SHP77 (cell line): ENCODE measurements at regions not wholly inside any gene's neighbourhood (a gene's known extent, or its start where the extent isn't known, plus 50 kb on each side); places are given as distances from the start of the nearest gene placed in this dataset.

Experiments used
- DNase-seq, 2 experiments: peaks; one replicate each; lab custom pipeline; 2025; lab: John Stamatoyannopoulos, UW

DNA sequence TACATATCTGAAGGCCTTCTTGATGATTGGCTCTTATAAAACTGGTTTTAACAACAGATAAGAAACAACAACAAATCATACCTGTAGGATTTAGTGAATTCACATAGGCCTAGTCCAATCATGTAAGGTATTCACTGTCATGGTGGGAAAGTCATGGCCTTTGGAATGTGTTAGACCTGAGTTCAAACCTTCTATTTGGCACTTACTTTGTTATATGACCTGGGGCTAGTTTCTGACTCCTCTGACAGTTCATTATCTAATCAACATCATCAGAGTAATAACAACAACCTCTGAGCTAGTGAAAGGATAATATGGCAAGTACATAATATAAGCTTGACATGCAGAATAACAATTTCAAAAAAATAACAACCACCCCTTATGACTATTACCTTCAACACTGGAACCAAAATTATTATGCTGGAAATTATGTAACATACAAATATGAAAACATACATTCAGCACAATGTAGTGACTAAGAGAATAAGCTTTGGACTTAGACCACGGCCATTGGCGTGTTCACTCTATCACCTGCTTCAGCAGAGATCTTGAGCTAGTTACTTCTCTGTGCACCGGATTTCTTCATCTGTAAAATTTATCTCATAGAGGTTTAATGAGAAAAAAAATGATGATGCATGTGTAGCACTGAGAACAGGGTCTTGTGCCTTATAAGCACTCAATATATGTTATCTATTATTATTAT is 597.6 kb downstream of the LMO4 start:
- DNase-seq: no peak

DNA sequence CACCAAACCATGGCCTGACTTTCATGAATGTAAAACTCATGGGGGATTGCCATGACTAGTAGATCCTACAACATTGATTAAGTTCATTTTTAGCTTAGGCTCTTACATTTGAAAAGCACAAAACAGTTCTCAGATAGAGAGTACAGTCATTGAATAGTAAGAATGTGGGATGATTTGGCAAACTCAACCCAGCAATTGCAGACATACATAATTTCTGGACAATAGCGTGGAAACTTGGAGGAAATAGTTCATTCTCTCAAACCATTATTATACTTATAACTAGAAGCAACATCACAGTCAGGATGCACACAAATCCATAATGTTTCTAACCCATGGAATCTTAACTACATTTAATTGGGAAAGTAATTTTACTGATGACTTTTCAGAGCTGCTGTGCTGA is 598.2 kb downstream of the LMO4 start:
- no peak for DNase-seq

DNA sequence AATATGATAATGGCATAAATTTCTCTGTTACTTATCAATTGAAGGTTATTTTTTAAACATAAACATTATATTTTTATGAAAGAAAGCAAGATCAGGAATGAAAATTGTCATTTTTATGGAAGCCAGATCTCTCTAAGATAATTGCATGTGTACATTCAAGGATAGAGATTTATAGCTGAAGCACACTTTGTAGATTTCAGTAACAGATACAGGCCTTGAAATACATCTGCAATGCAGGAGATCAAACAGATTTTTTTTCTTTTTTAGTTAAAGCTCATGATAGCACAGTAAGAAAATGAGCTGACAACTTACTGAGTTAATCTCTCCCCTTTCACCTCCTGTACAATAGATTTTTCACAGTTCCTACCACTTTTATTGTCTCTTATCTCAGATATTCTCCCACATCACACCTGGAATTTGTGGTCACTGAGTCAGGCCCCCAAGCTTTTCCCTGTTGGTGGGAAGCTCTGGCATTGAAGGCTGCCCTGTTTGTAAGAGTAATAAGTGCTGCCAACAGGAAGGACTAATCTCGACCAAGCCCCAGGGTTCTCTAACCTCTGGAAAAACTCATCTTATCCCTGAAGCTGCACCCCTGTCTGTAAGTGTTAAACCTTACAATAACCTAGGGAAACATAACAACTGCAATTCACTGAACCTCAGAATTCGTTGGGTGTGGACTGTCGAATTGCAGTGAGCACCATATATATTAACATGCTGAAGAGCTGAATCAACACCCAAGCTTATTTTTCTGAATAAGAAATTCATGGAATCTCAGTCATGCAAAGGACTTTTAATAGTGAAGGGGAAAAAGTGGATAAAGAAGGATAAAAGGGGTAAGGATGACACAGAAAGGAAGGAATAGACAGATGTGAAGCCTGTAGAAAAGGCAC is 599.0 kb downstream of the LMO4 start:
- no peak for DNase-seq

DNA sequence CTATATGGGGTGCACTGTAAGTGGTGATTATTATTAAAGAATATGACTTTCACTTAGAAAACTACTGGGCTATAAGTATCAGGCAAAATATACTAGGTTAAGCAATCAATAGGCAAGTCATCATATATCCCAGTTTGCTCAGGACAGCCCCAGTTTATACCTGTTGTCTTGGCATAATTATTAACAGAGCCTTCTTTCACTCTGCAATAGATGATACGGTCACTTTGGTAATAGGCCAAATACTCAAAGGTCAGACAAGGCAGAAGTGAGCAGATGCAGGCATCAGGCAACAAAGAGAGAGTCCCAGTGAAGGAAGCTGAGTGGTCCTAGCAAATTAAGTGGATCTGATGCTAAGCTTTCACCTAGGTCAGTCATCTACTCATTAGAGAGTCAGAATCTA is 599.9 kb downstream of the LMO4 start:
- DNase-seq: no peak

DNA sequence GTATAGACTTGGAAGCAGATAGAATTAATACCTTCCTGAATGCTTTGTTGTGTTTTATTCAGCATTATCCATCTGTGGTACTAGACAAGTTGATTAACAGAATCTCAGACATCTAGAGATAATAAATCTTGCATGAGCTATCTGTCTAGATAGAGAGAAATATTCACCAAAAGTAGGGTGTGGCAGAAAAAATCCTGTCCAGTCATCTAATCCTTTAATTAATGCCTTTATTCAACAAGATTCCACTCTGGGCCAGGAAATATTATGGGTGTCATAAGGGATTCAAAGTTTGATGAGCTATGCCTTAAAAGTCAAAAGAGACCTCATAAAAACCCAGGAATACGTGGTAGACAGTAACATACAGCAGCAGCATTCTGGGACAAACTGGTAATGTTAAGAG is 601.2 kb downstream of the LMO4 start:
- no peak for DNase-seq

DNA sequence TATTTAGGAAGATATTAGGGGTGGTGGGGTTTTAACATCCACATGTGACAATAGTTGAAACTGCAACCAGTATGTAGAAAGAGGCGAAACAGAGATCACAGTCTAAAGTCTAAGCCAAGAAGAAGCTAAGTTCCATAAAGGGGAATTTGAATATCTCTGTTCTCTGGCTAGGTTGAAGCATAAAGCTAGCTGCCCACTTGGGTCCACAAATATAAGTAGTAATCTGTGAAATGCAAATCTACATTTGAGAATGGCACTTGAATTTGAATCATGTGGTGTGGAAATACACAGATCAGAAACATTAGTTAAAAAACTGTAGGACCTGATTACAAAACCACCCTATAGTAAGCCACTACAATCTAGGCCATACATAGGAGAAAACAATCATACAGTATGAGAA is 602.1 kb downstream of the LMO4 start:
- no peak for DNase-seq

DNA sequence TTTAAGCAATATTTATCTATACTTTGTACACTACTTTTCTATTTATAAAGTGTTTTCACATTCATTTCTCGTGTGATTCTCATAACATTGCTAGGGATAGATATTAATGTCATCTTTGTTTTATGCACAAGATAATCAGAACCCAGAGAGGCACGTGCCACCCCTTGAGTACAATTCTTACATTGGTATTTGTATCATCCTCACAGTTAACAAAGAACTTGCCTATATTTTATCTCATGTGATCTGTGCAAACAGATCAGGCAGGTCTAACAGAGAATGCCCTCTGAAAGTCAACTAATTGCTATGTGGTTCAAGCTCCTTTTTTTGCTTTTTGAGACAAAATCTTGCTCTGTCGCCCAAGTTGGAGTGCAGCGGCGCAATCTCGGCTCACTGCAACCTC is 604.5 kb downstream of the LMO4 start:
- DNase-seq: no peak

DNA sequence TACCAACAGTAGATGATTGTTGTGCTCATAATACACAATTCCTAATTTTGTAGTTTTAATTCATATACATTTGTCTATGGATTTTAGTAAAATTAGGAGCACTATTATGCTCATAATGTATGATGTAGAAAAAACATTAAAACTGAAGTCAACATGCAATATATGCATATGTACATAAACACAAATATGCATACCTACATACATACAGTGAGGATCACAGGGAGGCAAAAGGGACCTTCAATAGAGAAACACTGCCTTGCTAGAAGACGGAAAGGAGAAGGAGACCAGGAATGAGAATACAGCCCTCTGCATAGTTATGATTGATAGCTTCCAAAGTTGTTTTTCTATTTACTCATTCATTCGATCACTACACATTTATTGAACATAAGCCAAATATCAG is 606.5 kb downstream of the LMO4 start:
- DNase-seq: no peak

DNA sequence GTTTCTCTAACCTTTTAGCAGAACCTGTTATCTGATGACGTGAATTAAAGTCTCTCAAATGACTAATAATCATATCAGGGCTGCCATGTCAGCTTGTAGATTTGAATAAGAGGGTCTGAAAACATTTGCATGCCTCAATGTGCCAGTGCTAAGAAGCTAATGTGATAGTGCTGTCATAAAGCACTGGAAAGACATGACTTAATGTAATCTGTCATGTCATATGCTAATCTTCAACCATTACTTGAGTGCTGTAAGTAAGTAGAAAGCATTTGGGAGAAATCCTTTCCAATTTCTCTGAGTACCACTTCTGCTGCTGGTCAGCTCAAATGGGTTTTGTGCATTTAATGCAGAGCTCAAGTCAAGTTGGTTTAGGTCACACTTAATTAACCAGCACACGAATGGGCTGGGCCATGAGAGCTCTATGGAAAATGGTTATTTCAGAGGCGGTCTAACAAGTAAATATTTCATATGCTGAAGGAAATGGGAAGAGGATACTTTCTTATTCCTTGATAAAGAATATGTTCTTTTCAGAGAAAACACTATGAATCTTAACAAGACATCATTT is 609.2 kb downstream of the LMO4 start:
- DNase-seq: no peak

DNA sequence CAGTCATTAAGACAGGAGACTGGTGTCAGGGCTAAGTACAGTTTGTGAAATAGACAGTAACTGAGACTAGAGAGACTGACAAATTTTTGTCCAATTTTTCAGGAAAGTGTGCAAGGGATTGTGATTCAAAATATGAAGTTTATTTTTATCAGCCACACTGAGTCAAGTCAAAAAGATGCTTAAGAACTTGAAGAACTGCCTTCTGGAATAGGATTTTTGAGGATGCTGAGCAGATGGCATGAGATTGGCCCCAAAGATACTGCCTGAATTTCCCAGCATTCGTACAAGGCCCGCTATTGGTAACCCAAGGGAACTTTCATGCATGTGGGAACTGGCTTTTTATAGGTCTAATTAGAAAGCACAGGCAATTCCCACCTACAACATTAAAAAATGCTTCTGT is 610.0 kb downstream of the LMO4 start:
- DNase-seq: no peak

DNA sequence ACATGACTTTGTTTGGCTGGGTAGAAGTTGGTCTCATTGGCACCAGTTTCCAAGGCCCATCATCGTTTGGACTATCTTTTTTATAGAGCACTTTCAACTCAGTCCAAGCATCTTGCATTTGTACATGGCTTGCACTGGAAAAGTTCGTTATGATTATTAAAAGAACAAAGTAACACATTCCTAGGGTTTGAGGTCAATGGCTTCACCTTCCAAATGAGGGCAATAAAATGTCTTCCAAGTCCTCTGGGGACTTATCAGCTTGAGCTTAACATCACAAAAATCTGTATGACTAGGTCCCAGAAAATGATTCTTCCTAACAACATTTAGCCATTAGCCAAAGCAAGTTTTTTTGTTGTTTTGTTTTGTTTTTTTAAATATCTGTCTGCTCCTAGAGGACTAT is 610.8 kb downstream of the LMO4 start:
- DNase-seq: no peak

DNA sequence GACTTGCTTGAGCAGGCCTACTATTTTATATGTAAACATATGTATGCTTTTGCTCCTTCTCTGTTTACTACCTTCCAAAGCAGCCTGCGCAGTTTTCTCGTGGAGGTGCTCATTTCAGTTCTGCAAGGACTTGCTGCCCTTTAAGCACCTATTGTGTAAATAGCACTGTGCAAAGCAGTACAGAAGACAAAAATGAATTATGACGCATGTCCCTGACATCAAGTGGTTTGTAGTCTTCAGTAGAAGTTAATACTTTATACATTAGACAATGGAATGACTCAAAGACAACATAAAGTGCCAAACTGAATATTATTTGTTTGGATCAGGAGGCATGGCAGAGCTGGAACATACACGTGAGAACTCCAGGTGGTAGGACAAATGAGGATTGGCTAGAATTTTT is 611.7 kb downstream of the LMO4 start:
- DNase-seq: peak; percentile 33 to 52

DNA sequence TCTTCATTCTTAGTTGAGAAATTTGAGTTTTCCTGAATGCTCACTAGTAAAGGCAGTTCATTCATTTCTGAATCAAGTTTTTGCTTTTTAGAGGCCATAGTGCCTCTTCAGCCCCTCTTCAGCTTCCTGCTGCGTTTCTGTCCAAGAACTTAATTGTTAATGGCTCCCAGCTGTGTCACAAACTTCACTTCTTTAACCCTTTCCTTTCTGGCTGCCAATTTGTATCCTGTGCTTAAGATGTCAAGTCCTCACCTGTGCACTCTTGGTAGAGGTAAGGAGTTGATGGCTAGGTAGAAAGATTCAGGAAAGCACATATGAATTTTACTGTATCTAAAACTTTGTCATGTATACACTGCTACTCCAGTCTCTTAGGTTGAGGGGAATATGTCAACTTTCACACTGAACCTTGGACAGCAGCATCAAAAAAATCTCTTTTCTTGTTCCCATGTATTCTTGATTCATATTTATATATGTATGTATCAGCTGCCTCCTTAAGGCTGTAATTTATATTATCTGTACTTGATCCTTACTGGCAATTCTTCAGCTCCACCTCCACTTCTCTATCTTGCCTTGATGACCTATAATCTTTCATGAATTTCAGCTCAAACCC is 612.8 kb downstream of the LMO4 start:
- no peak for DNase-seq

DNA sequence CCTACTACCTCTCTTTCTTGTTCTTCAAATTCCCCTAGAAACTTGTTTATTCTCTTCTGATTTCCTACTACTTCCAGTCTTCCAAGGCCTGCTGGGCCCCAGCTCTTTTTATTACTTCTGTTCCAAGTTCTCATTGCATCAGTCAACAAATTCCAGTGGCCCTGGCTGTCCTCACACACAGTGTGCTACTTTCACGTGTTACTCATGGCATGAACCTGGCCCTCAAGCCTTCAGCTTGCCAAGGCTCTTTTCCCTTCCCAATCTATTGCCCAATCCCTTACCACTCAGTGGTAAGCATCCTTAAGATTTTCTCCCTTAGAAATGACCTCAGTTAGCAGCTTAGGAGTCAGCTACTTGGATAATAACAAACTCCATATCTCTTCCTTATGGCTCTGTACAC is 613.5 kb downstream of the LMO4 start:
- no peak for DNase-seq

DNA sequence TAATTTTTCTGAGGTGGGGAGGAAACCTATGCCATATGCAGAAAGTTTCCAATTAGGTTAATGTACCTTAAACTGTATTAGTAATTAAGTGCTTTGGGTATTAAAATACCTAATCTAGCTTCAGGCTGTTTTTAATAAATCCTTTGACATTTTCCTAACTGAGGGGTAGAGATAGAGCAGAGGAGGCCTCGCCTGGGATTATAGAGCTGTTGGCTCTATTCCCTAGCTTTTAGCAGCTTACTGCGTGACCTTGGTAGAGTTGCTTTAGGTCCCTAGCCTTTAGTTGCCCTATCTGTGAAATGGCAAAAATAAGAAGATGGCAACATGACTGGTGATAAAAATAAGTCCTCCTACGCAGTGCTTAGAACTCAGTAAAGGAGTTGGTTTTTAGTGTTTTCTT is 621.0 kb downstream of the LMO4 start:
- no peak for DNase-seq

DNA sequence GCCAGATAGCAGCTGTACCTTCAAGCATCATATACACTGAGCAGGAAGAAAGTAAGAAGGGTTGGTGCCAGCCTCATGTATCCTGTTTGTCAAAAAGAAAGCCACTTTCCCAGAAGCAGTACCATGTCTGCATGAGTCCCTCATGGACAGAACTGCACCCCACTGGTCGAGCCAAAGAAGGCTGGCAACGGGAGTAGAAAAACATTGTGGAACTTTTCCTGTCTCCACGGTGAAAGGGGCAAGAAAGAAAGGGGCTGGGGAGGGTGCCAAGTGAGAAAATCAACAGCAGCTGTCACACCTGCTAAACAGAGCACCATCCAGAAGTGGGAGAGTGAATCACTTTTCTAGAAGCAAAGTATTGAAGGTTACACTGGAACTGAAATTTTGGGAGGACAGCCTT is 621.7 kb downstream of the LMO4 start:
- DNase-seq: no peak

DNA sequence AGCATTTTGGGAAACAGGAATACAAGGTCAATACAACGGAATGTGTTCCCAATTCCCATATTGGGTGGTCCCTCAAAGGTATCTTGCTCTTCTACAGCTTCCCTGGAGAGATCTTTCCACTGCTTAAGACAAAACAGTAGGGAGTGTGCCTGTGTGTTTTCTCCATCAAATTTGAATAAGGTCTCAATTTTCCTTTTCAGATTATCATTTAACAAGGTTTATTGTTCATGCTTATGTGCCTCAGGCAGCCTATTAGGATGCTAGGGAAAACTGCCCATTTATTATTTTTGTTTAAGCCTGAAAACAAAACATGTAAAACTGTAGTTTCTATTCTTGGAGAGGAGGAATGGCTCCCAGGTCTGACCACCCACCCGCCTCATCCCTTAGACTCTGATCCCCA is 622.7 kb downstream of the LMO4 start:
- DNase-seq: no peak

DNA sequence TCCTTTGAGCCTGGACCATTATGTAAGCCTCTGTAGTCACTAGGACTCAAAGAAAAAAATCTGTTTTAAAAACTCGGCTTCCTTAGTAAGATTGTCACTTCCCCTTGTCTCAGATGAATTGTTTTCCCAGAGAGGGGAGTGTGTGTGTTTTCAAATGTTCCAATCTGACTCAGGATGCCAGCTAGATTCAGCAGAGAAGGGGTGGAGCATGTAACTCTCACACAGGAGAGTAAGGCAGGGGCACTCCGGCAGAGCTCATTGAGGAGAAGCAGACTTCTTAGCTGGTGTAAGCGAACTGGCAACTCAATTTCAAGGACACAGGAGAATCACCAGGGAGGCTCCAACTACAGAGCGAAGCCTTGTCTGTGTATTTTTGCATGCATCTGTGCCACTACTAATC is 623.2 kb downstream of the LMO4 start:
- no peak for DNase-seq

DNA sequence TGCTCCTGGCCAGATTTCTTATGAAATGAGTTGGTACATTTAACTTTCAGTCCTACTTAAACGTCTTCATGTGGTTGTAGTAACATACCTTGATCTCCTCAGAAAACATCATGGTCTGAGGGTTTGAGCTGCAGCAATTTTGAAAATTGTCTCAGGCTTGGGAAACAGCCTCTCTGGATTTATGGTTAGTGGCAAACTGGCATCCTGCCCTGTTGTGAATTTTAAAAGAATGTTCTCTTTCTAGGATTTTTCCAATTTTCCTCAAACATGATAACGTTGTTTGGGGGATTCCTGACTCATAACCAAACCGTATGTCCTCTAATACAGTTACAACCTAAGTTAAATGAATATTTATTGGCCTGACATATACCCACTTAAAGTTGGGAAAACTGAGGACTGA is 624.4 kb downstream of the LMO4 start:
- DNase-seq: no peak

DNA sequence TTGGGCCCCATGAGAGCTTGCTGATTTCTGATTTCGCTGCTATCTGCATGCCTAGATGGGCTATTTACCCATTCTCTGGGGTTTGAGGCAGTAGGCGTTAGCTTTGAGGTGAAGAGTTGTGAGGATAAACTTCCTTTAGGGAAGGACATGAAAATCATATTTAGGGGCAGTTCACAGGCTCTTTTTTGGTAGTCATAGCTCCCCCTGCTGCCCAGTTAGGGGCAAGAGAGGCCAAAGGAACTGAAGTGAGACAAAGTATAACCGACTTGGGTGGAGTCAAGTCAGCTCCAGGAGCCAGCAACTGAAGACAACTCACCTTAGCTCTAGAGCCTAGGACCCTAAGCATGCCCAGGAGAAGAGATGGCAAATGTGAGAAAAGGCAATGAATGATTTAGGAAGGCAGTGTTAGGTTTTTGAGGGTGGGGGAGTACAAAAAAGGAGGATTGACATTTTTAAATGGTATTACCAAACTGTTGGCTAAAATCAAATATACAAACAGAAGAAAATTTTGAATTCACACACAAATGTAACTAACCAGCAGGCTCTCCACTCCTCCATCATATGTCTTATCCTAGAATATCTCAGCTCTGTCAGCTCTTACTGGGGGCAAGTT is 625.2 kb downstream of the LMO4 start:
- peak; percentile 42 to 53 for DNase-seq

DNA sequence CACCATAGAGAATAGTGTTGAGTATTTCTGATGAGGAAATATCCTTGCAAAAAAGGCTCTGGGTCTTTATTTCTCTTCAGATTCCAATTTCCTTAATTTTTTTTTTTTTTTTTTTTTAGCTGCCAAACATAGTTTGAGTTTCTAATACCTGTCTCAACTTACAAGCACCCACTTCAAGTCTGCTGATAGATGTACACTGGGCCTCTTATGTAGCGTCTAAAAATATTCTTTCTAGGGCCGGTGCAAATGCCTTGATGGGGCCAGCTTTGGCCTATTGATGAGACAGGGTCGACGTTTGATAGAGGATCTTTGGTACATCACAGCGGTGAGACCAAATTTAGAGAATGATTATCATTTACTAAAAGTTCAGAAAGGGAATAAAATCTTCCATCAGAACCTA is 626.4 kb downstream of the LMO4 start:
- no peak for DNase-seq

DNA sequence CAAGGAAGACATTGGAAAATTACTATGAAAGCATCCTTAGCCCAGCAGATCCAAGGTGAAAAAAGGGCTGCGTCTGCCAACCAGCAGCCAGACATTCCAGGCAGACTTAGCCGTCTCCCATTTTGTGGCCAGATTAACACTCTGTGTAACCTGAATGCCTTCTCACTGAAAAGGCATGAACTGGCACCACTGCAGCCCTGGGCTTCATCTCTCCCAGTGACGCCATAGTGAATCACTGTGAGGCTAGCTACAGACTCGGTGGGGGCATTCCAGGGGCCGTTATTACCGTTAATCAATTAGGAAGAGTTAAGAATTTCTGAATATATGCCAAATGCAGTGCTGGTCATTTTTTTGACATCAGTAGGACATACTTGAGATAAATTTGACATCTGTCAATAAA is 627.4 kb downstream of the LMO4 start:
- no peak for DNase-seq
